HEK293 (cell line): ENCODE measurements at regions not wholly inside any gene's neighbourhood (a gene's known extent, or its start where the extent isn't known, plus 50 kb on each side); places are given as distances from the start of the nearest gene placed in this dataset.

Experiments
- CTCF ChIA-PET: fragments of 350-600 bp; formaldehyde crosslinking; extraction: SDS; loops from one replicate; lab custom pipeline; 2021; ENCODE audit warnings: antibody characterized with exemption; lab: Yijun Ruan, JAX
- POLR2A ChIA-PET: fragments of 300-600 bp; formaldehyde crosslinking; extraction: SDS; loops from one replicate; lab custom pipeline; 2020; ENCODE audit warnings: antibody characterized with exemption, inconsistent platforms; lab: Yijun Ruan, JAX
- H3K27ac ChIP-seq: fragments of 200-500 bp; sonication (Bioruptor generic); 2 replicates; pipeline ENCODE4 v1.5.1; 2014; ENCODE audit warnings: low read depth, low read length, control low read depth, inconsistent platforms; ENCODE audit errors: extremely low read depth
- H3K36me3 ChIP-seq, 2 experiments: fragments of 200-500 bp in 1 of 2; sonication (Bioruptor generic) in 1 of 2; 1 replicate in 1 of 2; 2 replicates in 1 of 2; pipeline ENCODE4 v1.5.1; 2014 to 2017; ENCODE audit warnings: inconsistent platforms in 2 of 2, low read length in 2 of 2; ENCODE audit not compliant: control insufficient read depth in 2 of 2, insufficient read depth in 1 of 2
- H3K4me1 ChIP-seq: fragments of 200-500 bp; sonication (Bioruptor generic); 2 replicates; pipeline ENCODE4 v1.5.1; 2014; ENCODE audit warnings: mild to moderate bottlenecking, low read length, inconsistent platforms; ENCODE audit not compliant: control insufficient read depth, insufficient read depth
- H3K4me3 ChIP-seq: 2 replicates; pipeline ENCODE4 v1.5.1; 2011; ENCODE audit warnings: low read depth, mild to moderate bottlenecking, control low read depth, low read length, moderate library complexity
- H3K9me3 ChIP-seq: fragments of 200-500 bp; sonication (Bioruptor generic); 2 replicates; pipeline ENCODE4 v1.5.1; 2014; ENCODE audit warnings: low read depth, low read length, inconsistent platforms; ENCODE audit not compliant: control insufficient read depth, insufficient read depth
- GLI4 ChIP-seq: fragments of 450-650 bp; formaldehyde crosslinking; IDR thresholded peaks from 2 replicates; pipeline ENCODE4 v1.5.1; 2016; ENCODE audit warnings: missing biosample characterization, missing genetic modification characterization
- KLF1 ChIP-seq: fragments of 450-650 bp; formaldehyde crosslinking; IDR thresholded peaks from 2 replicates; pipeline ENCODE4 v1.5.1; 2016; ENCODE audit warnings: missing biosample characterization, missing genetic modification characterization
- KLF8 ChIP-seq: fragments of 450-650 bp; formaldehyde crosslinking; IDR thresholded peaks from 2 replicates; pipeline ENCODE4 v1.5.1; 2016; ENCODE audit warnings: missing biosample characterization, missing genetic modification characterization
- OSR2 ChIP-seq: fragments of 450-650 bp; formaldehyde crosslinking; IDR thresholded peaks from 2 replicates; pipeline ENCODE4 v1.5.1; 2016; ENCODE audit warnings: missing biosample characterization, missing genetic modification characterization
- SCRT1 ChIP-seq: fragments of 450-650 bp; formaldehyde crosslinking; IDR thresholded peaks from 2 replicates; pipeline ENCODE4 v1.5.1; 2016; ENCODE audit warnings: missing biosample characterization, missing genetic modification characterization, borderline replicate concordance
- ZNF114 ChIP-seq: fragments of 450-650 bp; formaldehyde crosslinking; IDR thresholded peaks from 2 replicates; pipeline ENCODE4 v1.5.0; 2017; ENCODE audit warnings: missing biosample characterization, missing genetic modification characterization
- ZNF140 ChIP-seq: fragments of 450-650 bp; formaldehyde crosslinking; IDR thresholded peaks from 2 replicates; pipeline ENCODE4 v1.5.1; 2016; ENCODE audit warnings: missing biosample characterization, missing genetic modification characterization
- ZNF184 ChIP-seq: fragments of 450-650 bp; IDR thresholded peaks from 2 replicates; pipeline ENCODE4 v1.5.1; 2018; ENCODE audit warnings: missing biosample characterization, mild to moderate bottlenecking, missing genetic modification characterization
- ZNF248 ChIP-seq: fragments of 450-650 bp; formaldehyde crosslinking; IDR thresholded peaks from 2 replicates; pipeline ENCODE4 v1.5.1; 2017; ENCODE audit warnings: missing biosample characterization, missing genetic modification characterization
- ZNF274 ChIP-seq, 2 experiments: fragments of 200-500 bp in 1 of 2; fragments of 450-650 bp in 1 of 2; sonication (Bioruptor generic) in 1 of 2; formaldehyde crosslinking in 1 of 2; IDR thresholded peaks; 2 replicates each; pipeline versions ENCODE4 v1.5.1 to v1.6.1; 2014 to 2016; ENCODE audit warnings: borderline replicate concordance in 1 of 2, inconsistent platforms in 1 of 2, low read length in 1 of 2, missing biosample characterization in 1 of 2, missing genetic modification characterization in 1 of 2
- ZNF335 ChIP-seq: fragments of 450-650 bp; formaldehyde crosslinking; conservative IDR thresholded peaks from 2 replicates; pipeline ENCODE4 v1.5.1; 2016; ENCODE audit warnings: missing biosample characterization, missing genetic modification characterization
- ZNF354C ChIP-seq: fragments of 450-650 bp; formaldehyde crosslinking; IDR thresholded peaks from 2 replicates; pipeline ENCODE4 v1.5.1; 2016; ENCODE audit warnings: missing biosample characterization, missing genetic modification characterization, low read depth, borderline replicate concordance
- ZNF514 ChIP-seq: fragments of 450-650 bp; formaldehyde crosslinking; IDR thresholded peaks from 2 replicates; pipeline ENCODE4 v1.5.1; 2016; ENCODE audit warnings: missing biosample characterization, missing genetic modification characterization
- ZNF623 ChIP-seq: fragments of 450-650 bp; formaldehyde crosslinking; IDR thresholded peaks from 2 replicates; pipeline ENCODE4 v1.5.1; 2016; ENCODE audit warnings: missing biosample characterization, missing genetic modification characterization
- ZNF626 ChIP-seq: fragments of 450-650 bp; sonication (Bioruptor Pico); formaldehyde crosslinking; IDR thresholded peaks from 2 replicates; pipeline ENCODE4 v1.5.1; 2018; ENCODE audit warnings: missing biosample characterization, missing genetic modification characterization, inconsistent platforms
- ZNF629 ChIP-seq: fragments of 450-650 bp; formaldehyde crosslinking; IDR thresholded peaks from 2 replicates; pipeline ENCODE4 v1.5.1; 2017; ENCODE audit warnings: missing biosample characterization, missing genetic modification characterization
- ZNF654 ChIP-seq: fragments of 450-650 bp; formaldehyde crosslinking; IDR thresholded peaks from 2 replicates; pipeline ENCODE4 v1.5.1; 2016; ENCODE audit warnings: low read depth, missing biosample characterization, missing genetic modification characterization
- ZNF747 ChIP-seq: fragments of 450-650 bp; formaldehyde crosslinking; IDR thresholded peaks from 2 replicates; pipeline ENCODE4 v1.5.1; 2016; ENCODE audit warnings: missing biosample characterization, missing genetic modification characterization
- ZSCAN30 ChIP-seq: fragments of 450-650 bp; IDR thresholded peaks from 2 replicates; pipeline ENCODE4 v1.5.1; 2018; ENCODE audit warnings: missing biosample characterization, mild to moderate bottlenecking, missing genetic modification characterization, moderate library complexity
- TF ChIP-seq, protein P1 (sequence below): fragments of 450-650 bp; formaldehyde crosslinking; IDR thresholded peaks from 2 replicates; pipeline ENCODE4; 2016; ENCODE audit warnings: missing biosample characterization, missing genetic modification characterization
- TF ChIP-seq, protein P2 (sequence below): fragments of 450-650 bp; formaldehyde crosslinking; IDR thresholded peaks from 2 replicates; pipeline ENCODE4 v1.5.1; 2016; ENCODE audit warnings: missing biosample characterization, missing genetic modification characterization
- TF ChIP-seq, protein P3 (sequence below): fragments of 450-650 bp; formaldehyde crosslinking; conservative IDR thresholded peaks from 2 replicates; pipeline ENCODE4 v1.5.1; 2016; ENCODE audit warnings: low read depth, missing biosample characterization, missing genetic modification characterization
- TF ChIP-seq, protein P4 (sequence below): fragments of 450-650 bp; formaldehyde crosslinking; IDR thresholded peaks from 2 replicates; pipeline ENCODE4 v1.5.1; 2016; ENCODE audit warnings: missing biosample characterization, missing genetic modification characterization

DNA sequence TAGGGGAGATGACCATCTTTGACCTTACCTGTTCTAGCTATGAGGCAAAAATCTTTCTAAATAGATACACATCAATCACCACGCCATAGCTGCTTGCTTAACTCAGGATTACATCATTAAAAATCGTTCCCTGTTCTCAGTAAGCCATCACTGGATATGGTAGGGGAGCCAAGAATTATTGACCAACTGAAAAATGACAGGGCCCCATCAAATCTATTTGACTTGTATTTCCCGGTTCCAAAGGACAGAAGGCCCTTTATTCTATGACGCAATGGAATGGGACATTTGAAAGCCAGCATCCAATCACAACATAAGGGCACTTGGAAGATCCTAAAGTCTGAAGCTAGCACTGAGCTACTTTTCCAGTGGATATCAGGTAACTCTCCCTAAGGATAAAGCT is 75.6 kb upstream of the NOCT start:
- TF ChIP-seq, protein P1, sequence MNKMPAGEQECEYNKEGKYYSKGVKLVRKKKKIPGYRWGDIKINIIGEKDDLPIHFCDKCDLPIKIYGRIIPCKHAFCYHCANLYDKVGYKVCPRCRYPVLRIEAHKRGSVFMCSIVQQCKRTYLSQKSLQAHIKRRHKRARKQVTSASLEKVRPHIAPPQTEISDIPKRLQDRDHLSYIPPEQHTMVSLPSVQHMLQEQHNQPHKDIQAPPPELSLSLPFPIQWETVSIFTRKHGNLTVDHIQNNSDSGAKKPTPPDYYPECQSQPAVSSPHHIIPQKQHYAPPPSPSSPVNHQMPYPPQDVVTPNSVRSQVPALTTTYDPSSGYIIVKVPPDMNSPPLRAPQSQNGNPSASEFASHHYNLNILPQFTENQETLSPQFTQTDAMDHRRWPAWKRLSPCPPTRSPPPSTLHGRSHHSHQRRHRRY = no peak
- TF ChIP-seq ZNF140 (no peak), ZNF248 (tag by site-specific recombination) (no peak), ZNF514 (no peak), ZNF184 (tag by site-specific recombination) (no peak), ZNF354C (tag by site-specific recombination) (no peak), SCRT1 (tag by site-specific recombination) (no peak)
- ChIA-PET CTCF (interaction anchor here (0.7 kb wide), 1 partner anchor 33 kb away, joined by 3 read pairs; no protein-coding TSS in a partner anchor), POLR2A (no interaction called here)
- Histone ChIP-seq H3K4me1 (no peaks in the 10 kb centered on the region), H3K9me3 (no peaks in the 10 kb centered on the region), H3K4me3 (no peak overlapping the region), H3K36me3 (no peaks in the 10 kb centered on the region), H3K27ac (no peak overlapping the region)

DNA sequence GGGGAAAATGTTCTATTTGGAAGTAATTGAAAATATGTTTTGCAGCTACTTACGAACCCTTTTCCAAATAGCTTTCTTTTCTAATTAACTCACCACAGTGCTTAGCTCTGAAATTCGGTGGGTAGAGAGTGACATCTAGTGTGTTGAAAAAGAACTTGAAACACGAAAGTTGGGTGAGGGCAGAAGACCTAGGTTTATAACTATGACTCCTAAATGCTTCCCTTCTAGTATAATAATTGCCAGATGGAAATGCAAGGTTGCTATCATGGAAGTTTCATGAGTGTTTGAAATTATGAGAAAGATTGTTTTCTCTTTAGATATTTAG is 77.3 kb upstream of the NOCT start:
- no peaks in the 10 kb centered on the region for H3K9me3 ChIP-seq

DNA sequence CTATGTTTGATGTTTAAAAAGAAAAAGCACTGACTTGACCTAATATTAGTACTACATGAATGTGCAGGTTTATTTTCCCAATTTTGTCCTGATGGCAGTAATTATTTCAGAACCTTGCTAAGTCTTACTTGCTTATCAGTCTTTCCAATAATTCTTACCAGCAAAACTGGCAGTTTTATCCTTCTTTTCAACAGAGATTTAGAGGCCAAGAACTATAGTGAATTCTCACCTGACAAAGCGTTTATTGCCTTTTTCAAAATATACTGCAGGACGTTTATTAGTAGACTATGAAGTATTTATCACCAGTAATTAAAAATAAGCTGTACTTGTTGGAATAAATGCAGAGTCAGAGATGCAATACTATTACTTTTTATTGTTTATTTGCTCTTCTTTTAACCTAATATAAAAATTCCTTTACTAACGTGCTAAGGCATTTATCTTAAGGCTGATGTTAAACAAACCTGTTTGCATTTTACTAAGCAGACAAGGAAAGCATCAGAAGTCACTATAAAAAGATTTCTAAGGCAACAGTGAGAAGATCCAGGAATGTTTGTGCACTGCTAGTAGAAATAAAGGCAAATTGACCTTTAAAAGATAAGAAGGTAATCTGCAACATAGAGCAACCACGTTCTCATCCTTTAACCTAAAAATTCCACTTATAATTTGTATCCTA is 80.3 kb upstream of the NOCT start:
- ChIA-PET CTCF (interaction anchor here (0.5 to 1.5 kb wide), 3 partner anchors 411 to 845 kb away, joined by 3 read pairs; no protein-coding TSS in a partner anchor), POLR2A (no interaction called here)
- no peak overlapping the region for H3K27ac ChIP-seq
- no peaks in the 10 kb centered on the region for H3K36me3 ChIP-seq
- no peak overlapping the region for H3K4me3 ChIP-seq
- no peak for TF ChIP-seq ZNF114 (tag by site-specific recombination)
- TF ChIP-seq ZSCAN30 (tag by site-specific recombination) = no peak
- TF ChIP-seq ZNF626 (tag by site-specific recombination) = no peak
- TF ChIP-seq, protein P2, sequence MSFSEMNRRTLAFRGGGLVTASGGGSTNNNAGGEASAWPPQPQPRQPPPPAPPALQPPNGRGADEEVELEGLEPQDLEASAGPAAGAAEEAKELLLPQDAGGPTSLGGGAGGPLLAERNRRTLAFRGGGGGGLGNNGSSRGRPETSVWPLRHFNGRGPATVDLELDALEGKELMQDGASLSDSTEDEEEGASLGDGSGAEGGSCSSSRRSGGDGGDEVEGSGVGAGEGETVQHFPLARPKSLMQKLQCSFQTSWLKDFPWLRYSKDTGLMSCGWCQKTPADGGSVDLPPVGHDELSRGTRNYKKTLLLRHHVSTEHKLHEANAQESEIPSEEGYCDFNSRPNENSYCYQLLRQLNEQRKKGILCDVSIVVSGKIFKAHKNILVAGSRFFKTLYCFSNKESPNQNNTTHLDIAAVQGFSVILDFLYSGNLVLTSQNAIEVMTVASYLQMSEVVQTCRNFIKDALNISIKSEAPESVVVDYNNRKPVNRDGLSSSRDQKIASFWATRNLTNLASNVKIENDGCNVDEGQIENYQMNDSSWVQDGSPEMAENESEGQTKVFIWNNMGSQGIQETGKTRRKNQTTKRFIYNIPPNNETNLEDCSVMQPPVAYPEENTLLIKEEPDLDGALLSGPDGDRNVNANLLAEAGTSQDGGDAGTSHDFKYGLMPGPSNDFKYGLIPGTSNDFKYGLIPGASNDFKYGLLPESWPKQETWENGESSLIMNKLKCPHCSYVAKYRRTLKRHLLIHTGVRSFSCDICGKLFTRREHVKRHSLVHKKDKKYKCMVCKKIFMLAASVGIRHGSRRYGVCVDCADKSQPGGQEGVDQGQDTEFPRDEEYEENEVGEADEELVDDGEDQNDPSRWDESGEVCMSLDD (tag by site-specific recombination) = no peak
- TF ChIP-seq, protein P3, sequence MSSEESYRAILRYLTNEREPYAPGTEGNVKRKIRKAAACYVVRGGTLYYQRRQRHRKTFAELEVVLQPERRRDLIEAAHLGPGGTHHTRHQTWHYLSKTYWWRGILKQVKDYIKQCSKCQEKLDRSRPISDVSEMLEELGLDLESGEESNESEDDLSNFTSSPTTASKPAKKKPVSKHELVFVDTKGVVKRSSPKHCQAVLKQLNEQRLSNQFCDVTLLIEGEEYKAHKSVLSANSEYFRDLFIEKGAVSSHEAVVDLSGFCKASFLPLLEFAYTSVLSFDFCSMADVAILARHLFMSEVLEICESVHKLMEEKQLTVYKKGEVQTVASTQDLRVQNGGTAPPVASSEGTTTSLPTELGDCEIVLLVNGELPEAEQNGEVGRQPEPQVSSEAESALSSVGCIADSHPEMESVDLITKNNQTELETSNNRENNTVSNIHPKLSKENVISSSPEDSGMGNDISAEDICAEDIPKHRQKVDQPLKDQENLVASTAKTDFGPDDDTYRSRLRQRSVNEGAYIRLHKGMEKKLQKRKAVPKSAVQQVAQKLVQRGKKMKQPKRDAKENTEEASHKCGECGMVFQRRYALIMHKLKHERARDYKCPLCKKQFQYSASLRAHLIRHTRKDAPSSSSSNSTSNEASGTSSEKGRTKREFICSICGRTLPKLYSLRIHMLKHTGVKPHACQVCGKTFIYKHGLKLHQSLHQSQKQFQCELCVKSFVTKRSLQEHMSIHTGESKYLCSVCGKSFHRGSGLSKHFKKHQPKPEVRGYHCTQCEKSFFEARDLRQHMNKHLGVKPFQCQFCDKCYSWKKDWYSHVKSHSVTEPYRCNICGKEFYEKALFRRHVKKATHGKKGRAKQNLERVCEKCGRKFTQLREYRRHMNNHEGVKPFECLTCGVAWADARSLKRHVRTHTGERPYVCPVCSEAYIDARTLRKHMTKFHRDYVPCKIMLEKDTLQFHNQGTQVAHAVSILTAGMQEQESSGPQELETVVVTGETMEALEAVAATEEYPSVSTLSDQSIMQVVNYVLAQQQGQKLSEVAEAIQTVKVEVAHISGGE (tag by site-specific recombination) = no peak
- TF ChIP-seq KLF8 (tag by site-specific recombination) = no peak
- TF ChIP-seq, protein P4, sequence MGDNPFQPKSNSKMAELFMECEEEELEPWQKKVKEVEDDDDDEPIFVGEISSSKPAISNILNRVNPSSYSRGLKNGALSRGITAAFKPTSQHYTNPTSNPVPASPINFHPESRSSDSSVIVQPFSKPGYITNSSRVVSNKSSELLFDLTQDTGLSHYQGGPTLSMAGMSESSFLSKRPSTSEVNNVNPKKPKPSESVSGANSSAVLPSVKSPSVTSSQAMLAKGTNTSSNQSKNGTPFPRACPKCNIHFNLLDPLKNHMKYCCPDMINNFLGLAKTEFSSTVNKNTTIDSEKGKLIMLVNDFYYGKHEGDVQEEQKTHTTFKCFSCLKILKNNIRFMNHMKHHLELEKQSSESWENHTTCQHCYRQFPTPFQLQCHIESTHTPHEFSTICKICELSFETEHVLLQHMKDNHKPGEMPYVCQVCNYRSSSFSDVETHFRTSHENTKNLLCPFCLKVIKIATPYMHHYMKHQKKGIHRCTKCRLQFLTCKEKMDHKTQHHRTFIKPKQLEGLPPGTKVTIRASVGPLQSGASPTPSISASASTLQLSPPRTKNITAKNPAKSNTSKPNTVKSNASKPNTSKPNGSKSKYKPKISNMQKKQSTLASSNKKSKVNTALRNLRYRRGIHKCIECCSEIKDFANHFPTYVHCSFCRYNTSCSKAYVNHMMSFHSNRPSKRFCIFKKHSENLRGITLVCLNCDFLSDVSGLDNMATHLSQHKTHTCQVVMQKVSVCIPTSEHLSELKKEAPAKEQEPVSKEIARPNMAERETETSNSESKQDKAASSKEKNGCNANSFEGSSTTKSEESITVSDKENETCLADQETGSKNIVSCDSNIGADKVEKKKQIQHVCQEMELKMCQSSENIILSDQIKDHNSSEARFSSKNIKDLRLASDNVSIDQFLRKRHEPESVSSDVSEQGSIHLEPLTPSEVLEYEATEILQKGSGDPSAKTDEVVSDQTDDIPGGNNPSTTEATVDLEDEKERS (tag by site-specific recombination) = no peak
- no peak for TF ChIP-seq OSR2 (tag by site-specific recombination)
- no peak for TF ChIP-seq ZNF623 (tag by site-specific recombination)
- TF ChIP-seq ZNF335 = no peak
- TF ChIP-seq GLI4 (tag by site-specific recombination) = no peak
- TF ChIP-seq ZNF629 (tag by site-specific recombination) = no peak
- TF ChIP-seq ZNF274 (IDR thresholded peaks at IDR 0.05; ENCODE audit: low read length) = no peak
- no peak for TF ChIP-seq ZNF274 (tag by site-specific recombination; IDR thresholded peaks at IDR 0.05; ENCODE audit: borderline replicate concordance)
- no peak for TF ChIP-seq KLF1 (tag by site-specific recombination)
- no peaks in the 10 kb centered on the region for H3K9me3 ChIP-seq
- H3K4me1 ChIP-seq = no peaks in the 10 kb centered on the region

More for the DNA sequence above, 77.3 kb upstream of the NOCT start:
- H3K27ac ChIP-seq = no peak overlapping the region
- no peak overlapping the region for H3K4me3 ChIP-seq
- TF ChIP-seq ZNF747 (tag by site-specific recombination) (no peak), ZNF654 (tag by site-specific recombination) (peak; percentile 76)
- no peaks in the 10 kb centered on the region for H3K36me3 ChIP-seq
- H3K4me1 ChIP-seq = no peaks in the 10 kb centered on the region
- ChIA-PET CTCF (interaction anchor here (0.5 to 1.4 kb wide), 17 partner anchors 9 to 698 kb away, joined by 3 to 14 read pairs (median 3); no protein-coding TSS in a partner anchor), POLR2A (no interaction called here)
